ENCODE measurements at regions not wholly inside any gene's neighbourhood (a gene's known extent, or its start where the extent isn't known, plus 50 kb on each side); places are given as distances from the start of the nearest gene placed in this dataset.

DNA sequence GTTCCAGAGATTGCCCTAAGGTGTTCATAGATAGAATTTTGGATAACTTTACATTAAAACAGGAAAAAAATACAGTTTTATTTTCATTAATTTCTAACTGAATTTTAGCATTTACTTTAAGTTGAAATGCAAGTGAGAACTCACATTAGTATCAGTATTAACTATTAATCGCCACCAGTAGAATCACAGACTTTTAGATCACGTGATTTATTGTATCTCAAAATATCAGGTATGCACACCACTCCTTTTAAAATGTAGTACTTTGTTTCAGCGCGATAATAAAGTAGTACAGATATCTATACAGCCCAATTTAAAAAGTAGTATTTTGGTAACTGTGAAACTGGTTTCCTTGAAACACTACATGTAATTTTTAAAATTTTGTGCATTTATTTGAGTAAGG lies 978.7 kb downstream of the DNAH5 start:
- TF ChIP-seq, protein P1, sequence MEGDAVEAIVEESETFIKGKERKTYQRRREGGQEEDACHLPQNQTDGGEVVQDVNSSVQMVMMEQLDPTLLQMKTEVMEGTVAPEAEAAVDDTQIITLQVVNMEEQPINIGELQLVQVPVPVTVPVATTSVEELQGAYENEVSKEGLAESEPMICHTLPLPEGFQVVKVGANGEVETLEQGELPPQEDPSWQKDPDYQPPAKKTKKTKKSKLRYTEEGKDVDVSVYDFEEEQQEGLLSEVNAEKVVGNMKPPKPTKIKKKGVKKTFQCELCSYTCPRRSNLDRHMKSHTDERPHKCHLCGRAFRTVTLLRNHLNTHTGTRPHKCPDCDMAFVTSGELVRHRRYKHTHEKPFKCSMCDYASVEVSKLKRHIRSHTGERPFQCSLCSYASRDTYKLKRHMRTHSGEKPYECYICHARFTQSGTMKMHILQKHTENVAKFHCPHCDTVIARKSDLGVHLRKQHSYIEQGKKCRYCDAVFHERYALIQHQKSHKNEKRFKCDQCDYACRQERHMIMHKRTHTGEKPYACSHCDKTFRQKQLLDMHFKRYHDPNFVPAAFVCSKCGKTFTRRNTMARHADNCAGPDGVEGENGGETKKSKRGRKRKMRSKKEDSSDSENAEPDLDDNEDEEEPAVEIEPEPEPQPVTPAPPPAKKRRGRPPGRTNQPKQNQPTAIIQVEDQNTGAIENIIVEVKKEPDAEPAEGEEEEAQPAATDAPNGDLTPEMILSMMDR (IDR thresholded peaks at IDR 0.05 in 2 of 3, conservative IDR thresholded peaks at IDR 0.05 in 1 of 3; ENCODE audit: borderline replicate concordance in 1 of 3, insufficient read depth in 1 of 3, low read depth in 2 of 3, low read length in 2 of 3): no peak
- TF ChIP-seq POLR2AphosphoS5 (IDR thresholded peaks at IDR 0.05; ENCODE audit: low read depth, low read length) (no peak), ZNF274 (IDR thresholded peaks at IDR 0.05; ENCODE audit: low read depth, low read length) (no peak), ELF1 (IDR thresholded peaks at IDR 0.05; ENCODE audit: borderline replicate concordance, low read depth) (no peak), CEBPB (IDR thresholded peaks at IDR 0.05; ENCODE audit: low read depth) (no peak), POLR2A (IDR thresholded peaks at IDR 0.05; ENCODE audit: borderline replicate concordance, extremely low read depth, insufficient read depth, insufficient read length) (no peak), EZH2phosphoT487 (IDR thresholded peaks at IDR 0.05; ENCODE audit: borderline replicate concordance) (no peak), RAD21 (IDR thresholded peaks at IDR 0.05; ENCODE audit: low read depth) (no peak), EGR1 (IDR thresholded peaks at IDR 0.05; ENCODE audit: low read depth) (no peak), ZFX (IDR thresholded peaks at IDR 0.05) (no peak)
- TF ChIP-seq, protein P2, sequence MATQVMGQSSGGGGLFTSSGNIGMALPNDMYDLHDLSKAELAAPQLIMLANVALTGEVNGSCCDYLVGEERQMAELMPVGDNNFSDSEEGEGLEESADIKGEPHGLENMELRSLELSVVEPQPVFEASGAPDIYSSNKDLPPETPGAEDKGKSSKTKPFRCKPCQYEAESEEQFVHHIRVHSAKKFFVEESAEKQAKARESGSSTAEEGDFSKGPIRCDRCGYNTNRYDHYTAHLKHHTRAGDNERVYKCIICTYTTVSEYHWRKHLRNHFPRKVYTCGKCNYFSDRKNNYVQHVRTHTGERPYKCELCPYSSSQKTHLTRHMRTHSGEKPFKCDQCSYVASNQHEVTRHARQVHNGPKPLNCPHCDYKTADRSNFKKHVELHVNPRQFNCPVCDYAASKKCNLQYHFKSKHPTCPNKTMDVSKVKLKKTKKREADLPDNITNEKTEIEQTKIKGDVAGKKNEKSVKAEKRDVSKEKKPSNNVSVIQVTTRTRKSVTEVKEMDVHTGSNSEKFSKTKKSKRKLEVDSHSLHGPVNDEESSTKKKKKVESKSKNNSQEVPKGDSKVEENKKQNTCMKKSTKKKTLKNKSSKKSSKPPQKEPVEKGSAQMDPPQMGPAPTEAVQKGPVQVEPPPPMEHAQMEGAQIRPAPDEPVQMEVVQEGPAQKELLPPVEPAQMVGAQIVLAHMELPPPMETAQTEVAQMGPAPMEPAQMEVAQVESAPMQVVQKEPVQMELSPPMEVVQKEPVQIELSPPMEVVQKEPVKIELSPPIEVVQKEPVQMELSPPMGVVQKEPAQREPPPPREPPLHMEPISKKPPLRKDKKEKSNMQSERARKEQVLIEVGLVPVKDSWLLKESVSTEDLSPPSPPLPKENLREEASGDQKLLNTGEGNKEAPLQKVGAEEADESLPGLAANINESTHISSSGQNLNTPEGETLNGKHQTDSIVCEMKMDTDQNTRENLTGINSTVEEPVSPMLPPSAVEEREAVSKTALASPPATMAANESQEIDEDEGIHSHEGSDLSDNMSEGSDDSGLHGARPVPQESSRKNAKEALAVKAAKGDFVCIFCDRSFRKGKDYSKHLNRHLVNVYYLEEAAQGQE (IDR thresholded peaks at IDR 0.05; ENCODE audit: low read depth): no peak
- TF ChIP-seq, protein P3, sequence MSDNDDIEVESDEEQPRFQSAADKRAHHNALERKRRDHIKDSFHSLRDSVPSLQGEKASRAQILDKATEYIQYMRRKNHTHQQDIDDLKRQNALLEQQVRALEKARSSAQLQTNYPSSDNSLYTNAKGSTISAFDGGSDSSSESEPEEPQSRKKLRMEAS (IDR thresholded peaks at IDR 0.05): no peak

Data from HCT116 (cell line).